ENCODE measurements at regions not wholly inside any gene's neighbourhood (a gene's known extent, or its start where the extent isn't known, plus 50 kb on each side); places are given as distances from the start of the nearest gene placed in this dataset.

- no peak for DNase-seq
These were observed 159.1 kb upstream of the PPP2R2B start for GRCh38 chr5:147037515-147038205.

GRCh38 chr5:147040856-147041255, 162.3 kb upstream of the PPP2R2B start:
- DNase-seq: no peak

- DNase-seq: no peak
These were observed 166.2 kb upstream of the PPP2R2B start for GRCh38 chr5:147044572-147045273.

- no peak for DNase-seq
These were observed 166.7 kb upstream of the PPP2R2B start for GRCh38 chr5:147045290-147045689.

GRCh38 chr5:147046281-147046680, 167.7 kb upstream of the PPP2R2B start:
- no peak for DNase-seq

- DNase-seq: no peak
These were observed 168.3 kb upstream of the PPP2R2B start for GRCh38 chr5:147046894-147047293.

- no peak for DNase-seq
These were observed 171.2 kb upstream of the PPP2R2B start for GRCh38 chr5:147049764-147050163.

GRCh38 chr5:147050172-147050571, 171.6 kb upstream of the PPP2R2B start:
- DNase-seq: no peak

- no peak for DNase-seq
These were observed 172.6 kb upstream of the PPP2R2B start for GRCh38 chr5:147051193-147051592.

GRCh38 chr5:147052519-147052918, 174.0 kb upstream of the PPP2R2B start:
- DNase-seq: no peak

GRCh38 chr5:147055089-147055826, 176.7 kb upstream of the PPP2R2B start:
- no peak for DNase-seq

- no peak for DNase-seq
These were observed 177.5 kb upstream of the PPP2R2B start for GRCh38 chr5:147055850-147056566.

- no peak for DNase-seq
These were observed 177.8 kb upstream of the STK32A start for GRCh38 chr5:147057051-147057450.

- no peak for DNase-seq
These were observed 173.4 kb upstream of the STK32A start for GRCh38 chr5:147061431-147061830.

GRCh38 chr5:147062427-147062826, 172.4 kb upstream of the STK32A start:
- no peak for DNase-seq

- no peak for DNase-seq
These were observed 170.9 kb upstream of the STK32A start for GRCh38 chr5:147063943-147064342.

GRCh38 chr5:147065071-147065470, 169.8 kb upstream of the STK32A start:
- DNase-seq: no peak

- no peak for DNase-seq
These were observed 165.8 kb upstream of the STK32A start for GRCh38 chr5:147068998-147069397.

- no peak for DNase-seq
These were observed 162.2 kb upstream of the STK32A start for GRCh38 chr5:147072622-147073021.

GRCh38 chr5:147073098-147073497, 161.7 kb upstream of the STK32A start:
- no peak for DNase-seq

- no peak for DNase-seq
These were observed 159.6 kb upstream of the STK32A start for GRCh38 chr5:147075187-147075586.

- DNase-seq: no peak
These were observed 154.4 kb upstream of the STK32A start for GRCh38 chr5:147080391-147080790.

GRCh38 chr5:147081311-147081764, 153.5 kb upstream of the STK32A start:
- no peak for DNase-seq
